Gastrocnemius medialis (tissue), 4 donors: ENCODE measurements at regions not wholly inside any gene's neighbourhood (a gene's known extent, or its start where the extent isn't known, plus 50 kb on each side); places are given as distances from the start of the nearest gene placed in this dataset.

Experiments used
- CTCF ChIP-seq, 5 experiments: fragments of 450-650 bp in 3 of 5; fragments of 200-600 bp in 2 of 5; sonication (generic) in 2 of 5; IDR thresholded peaks in 4 of 5; conservative IDR thresholded peaks in 1 of 5; 1 replicate in 4 of 5; 2 replicates in 1 of 5; pipeline ENCODE4 v1.5.1; 2016 to 2019; ENCODE audit warnings: antibody characterized with exemption in 5 of 5, mild to moderate bottlenecking in 3 of 5, moderate library complexity in 3 of 5
- POLR2A ChIP-seq, 2 donors: fragments of 450-650 bp; IDR thresholded peaks; one replicate each; pipeline ENCODE4 v1.6.1; 2017; ENCODE audit warnings: antibody characterized with exemption in 2 of 2, mild to moderate bottlenecking in 2 of 2, moderate library complexity in 2 of 2

- TF ChIP-seq CTCF (IDR thresholded peaks at IDR 0.05 in 4 of 5, conservative IDR thresholded peaks at IDR 0.05 in 1 of 5) (peak in 3 of 5 experiments; percentile 26 to 47 (median 37)), POLR2A (IDR thresholded peaks at IDR 0.05) (no peak)
These were observed 380.9 kb upstream of the RGS17 start for GRCh38 chr6:153511896-153512496.
